ENCODE measurements at regions not wholly inside any gene's neighbourhood (a gene's known extent, or its start where the extent isn't known, plus 50 kb on each side); places are given as distances from the start of the nearest gene placed in this dataset.
A peak's percentile ranks its signal among the peaks of the same experiment; 100 is the strongest.

- no peak for DNase-seq (ENCODE audit: low spot score)
These were observed 149.7 kb upstream of the SPRY4 start for GRCh38 chr5:142474431-142475094.

- DNase-seq (ENCODE audit: low spot score), result no peak
These were observed 148.2 kb upstream of the SPRY4 start for GRCh38 chr5:142473038-142473437.

GRCh38 chr5:142472306-142472951 lies 147.6 kb upstream of the SPRY4 start:
- DNase-seq (ENCODE audit: low spot score), result no peak

- DNase-seq (ENCODE audit: low spot score), result peak; percentile 64
These were observed 141.6 kb upstream of the SPRY4 start for GRCh38 chr5:142466195-142466971.

GRCh38 chr5:142465476-142465875 lies 140.7 kb upstream of the SPRY4 start:
- DNase-seq (ENCODE audit: low spot score), result no peak

GRCh38 chr5:142463904-142464303 lies 139.1 kb upstream of the SPRY4 start:
- DNase-seq (ENCODE audit: low spot score), result no peak

- DNase-seq (ENCODE audit: low spot score), result no peak
These were observed 136.3 kb upstream of the SPRY4 start for GRCh38 chr5:142461028-142461590.

GRCh38 chr5:142459209-142459608 lies 134.4 kb upstream of the SPRY4 start:
- DNase-seq (ENCODE audit: low spot score), result no peak

GRCh38 chr5:142455856-142456255 lies 131.0 kb upstream of the SPRY4 start:
- no peak for DNase-seq (ENCODE audit: low spot score)

GRCh38 chr5:142453932-142454331 lies 129.1 kb upstream of the SPRY4 start:
- no peak for DNase-seq (ENCODE audit: low spot score)

GRCh38 chr5:142450419-142450818 lies 125.6 kb upstream of the SPRY4 start:
- no peak for DNase-seq (ENCODE audit: low spot score)

GRCh38 chr5:142447887-142448286 lies 123.1 kb upstream of the SPRY4 start:
- DNase-seq (ENCODE audit: low spot score), result no peak

GRCh38 chr5:142446960-142447279 lies 122.1 kb upstream of the SPRY4 start:
- DNase-seq (ENCODE audit: low spot score), result no peak

GRCh38 chr5:142446131-142446959 lies 121.5 kb upstream of the SPRY4 start:
- DNase-seq (ENCODE audit: low spot score), result no peak

GRCh38 chr5:142445266-142445665 lies 120.4 kb upstream of the SPRY4 start:
- no peak for DNase-seq (ENCODE audit: low spot score)

- no peak for DNase-seq (ENCODE audit: low spot score)
These were observed 116.8 kb upstream of the SPRY4 start for GRCh38 chr5:142441616-142442015.

- no peak for DNase-seq (ENCODE audit: low spot score)
These were observed 114.5 kb upstream of the SPRY4 start for GRCh38 chr5:142439207-142439860.

GRCh38 chr5:142438573-142438972 lies 113.8 kb upstream of the SPRY4 start:
- DNase-seq (ENCODE audit: low spot score), result no peak

- DNase-seq (ENCODE audit: low spot score), result no peak
These were observed 112.7 kb upstream of the SPRY4 start for GRCh38 chr5:142437563-142437962.

GRCh38 chr5:142435410-142436115 lies 110.7 kb upstream of the SPRY4 start:
- no peak for DNase-seq (ENCODE audit: low spot score)

GRCh38 chr5:142434322-142434612 lies 109.4 kb upstream of the SPRY4 start:
- DNase-seq (ENCODE audit: low spot score), result no peak

Data from D341Med (cell line).